Kidney epithelial cell (primary cell): ENCODE measurements at regions not wholly inside any gene's neighbourhood (a gene's known extent, or its start where the extent isn't known, plus 50 kb on each side); places are given as distances from the start of the nearest gene placed in this dataset.
"Not testable (repeated sequence)": the region's sequence is repeated elsewhere in the genome, so short reads cannot be mapped to it uniquely, and the experiment has no call there.

Experiments used
- DNase-seq: peaks from one replicate; pipeline ENCODE4 v3.0.0-alpha.2; 2010; ENCODE audit warnings: low read depth
- H3K27me3 ChIP-seq: 2 replicates; pipeline ENCODE4 v1.6.0; 2011; ENCODE audit warnings: low read length; ENCODE audit not compliant: control insufficient read depth, insufficient read depth
- H3K36me3 ChIP-seq: 2 replicates; pipeline ENCODE4 v1.5.1; 2011; ENCODE audit warnings: low read length; ENCODE audit not compliant: control insufficient read depth, insufficient read depth
- H3K4me3 ChIP-seq: 2 replicates; pipeline ENCODE4 v1.5.1; 2011; ENCODE audit warnings: low read depth, mild to moderate bottlenecking, control low read depth, low read length
- CTCF ChIP-seq: IDR thresholded peaks from 2 replicates; pipeline ENCODE4 v1.5.1; 2011; ENCODE audit warnings: mild to moderate bottlenecking, moderate library complexity, low read length, control low read depth, inconsistent platforms; ENCODE audit not compliant: insufficient read depth, poor library complexity, severe bottlenecking

- DNase-seq = no peak
- Histone ChIP-seq H3K4me3 (no peak overlapping the region), H3K36me3 (no peaks in the 10 kb centered on the region), H3K27me3 (no peaks in the 10 kb centered on the region)
- no peak for TF ChIP-seq CTCF
These were observed 112.0 kb upstream of the CDYL start for GRCh38 chr6:4664117-4664626.

GRCh38 chr6:4662886-4663285 is 113.3 kb upstream of the CDYL start:
- DNase-seq = no peak
- no peaks in the 10 kb centered on the region for H3K36me3 ChIP-seq
- H3K4me3 ChIP-seq = no peak overlapping the region
- no peak for TF ChIP-seq CTCF
- no peaks in the 10 kb centered on the region for H3K27me3 ChIP-seq

- no peaks in the 10 kb centered on the region for H3K36me3 ChIP-seq
These were observed 114.8 kb upstream of the CDYL start for GRCh38 chr6:4661391-4661790.

GRCh38 chr6:4660377-4661321 is 115.6 kb upstream of the CDYL start:
- TF ChIP-seq CTCF = no peak
- no peak for DNase-seq
- H3K4me3 ChIP-seq = no peak overlapping the region
- no peaks in the 10 kb centered on the region for H3K36me3 ChIP-seq
- H3K27me3 ChIP-seq = no peaks in the 10 kb centered on the region

More at GRCh38 chr6:4661391-4661790, 114.8 kb upstream of the CDYL start:
- no peak for DNase-seq
- no peak for TF ChIP-seq CTCF
- Histone ChIP-seq H3K27me3 (no peaks in the 10 kb centered on the region), H3K4me3 (no peak overlapping the region)

GRCh38 chr6:4659719-4660118 is 116.5 kb upstream of the CDYL start:
- not testable (repeated sequence) for H3K36me3 ChIP-seq, DNase-seq, H3K27me3 ChIP-seq, H3K4me3 ChIP-seq

GRCh38 chr6:4658486-4658885 is 117.7 kb upstream of the CDYL start:
- DNase-seq = no peak
- no peak for TF ChIP-seq CTCF
- H3K27me3 ChIP-seq = no peaks in the 10 kb centered on the region

More at GRCh38 chr6:4658486-4658885, 117.7 kb upstream of the CDYL start:
- no peak overlapping the region for H3K4me3 ChIP-seq
- H3K36me3 ChIP-seq = no peaks in the 10 kb centered on the region
